Lower leg skin (tissue), 3 donors: ENCODE measurements at regions not wholly inside any gene's neighbourhood (a gene's known extent, or its start where the extent isn't known, plus 50 kb on each side); places are given as distances from the start of the nearest gene placed in this dataset.

Experiments used
- POLR2A ChIP-seq, 2 donors: fragments of 450-650 bp; IDR thresholded peaks; one replicate each; pipeline ENCODE4 v1.6.1; 2016 to 2017; ENCODE audit warnings: antibody characterized with exemption in 2 of 2, mild to moderate bottlenecking in 1 of 2, moderate library complexity in 1 of 2
- TF ChIP-seq, protein P1 (sequence below), 3 donors: fragments of 450-650 bp; IDR thresholded peaks; one replicate each; pipeline ENCODE4 v1.5.1; 2016; ENCODE audit warnings: antibody characterized with exemption in 3 of 3, mild to moderate bottlenecking in 3 of 3, moderate library complexity in 2 of 3

DNA sequence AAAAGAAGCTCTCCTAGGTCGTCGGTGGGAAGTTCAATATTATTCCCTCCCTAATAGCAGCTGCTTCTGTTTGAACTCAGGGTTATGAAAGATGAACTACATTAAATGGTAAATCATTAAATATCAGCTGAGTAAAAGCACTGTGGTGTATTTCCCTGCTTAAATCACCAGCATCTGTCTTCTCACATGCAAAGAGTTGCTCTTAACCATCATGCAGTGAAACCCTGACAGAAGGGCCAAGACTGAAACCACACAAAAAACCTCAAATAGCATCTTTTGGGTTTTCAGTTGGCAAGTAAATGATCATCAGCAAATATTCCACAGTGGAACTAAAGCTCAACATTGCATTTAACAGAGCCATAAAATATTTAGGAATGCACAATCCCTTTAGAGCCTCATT is 380.0 kb upstream of the ADGRL2 start:
- TF ChIP-seq, protein P1, sequence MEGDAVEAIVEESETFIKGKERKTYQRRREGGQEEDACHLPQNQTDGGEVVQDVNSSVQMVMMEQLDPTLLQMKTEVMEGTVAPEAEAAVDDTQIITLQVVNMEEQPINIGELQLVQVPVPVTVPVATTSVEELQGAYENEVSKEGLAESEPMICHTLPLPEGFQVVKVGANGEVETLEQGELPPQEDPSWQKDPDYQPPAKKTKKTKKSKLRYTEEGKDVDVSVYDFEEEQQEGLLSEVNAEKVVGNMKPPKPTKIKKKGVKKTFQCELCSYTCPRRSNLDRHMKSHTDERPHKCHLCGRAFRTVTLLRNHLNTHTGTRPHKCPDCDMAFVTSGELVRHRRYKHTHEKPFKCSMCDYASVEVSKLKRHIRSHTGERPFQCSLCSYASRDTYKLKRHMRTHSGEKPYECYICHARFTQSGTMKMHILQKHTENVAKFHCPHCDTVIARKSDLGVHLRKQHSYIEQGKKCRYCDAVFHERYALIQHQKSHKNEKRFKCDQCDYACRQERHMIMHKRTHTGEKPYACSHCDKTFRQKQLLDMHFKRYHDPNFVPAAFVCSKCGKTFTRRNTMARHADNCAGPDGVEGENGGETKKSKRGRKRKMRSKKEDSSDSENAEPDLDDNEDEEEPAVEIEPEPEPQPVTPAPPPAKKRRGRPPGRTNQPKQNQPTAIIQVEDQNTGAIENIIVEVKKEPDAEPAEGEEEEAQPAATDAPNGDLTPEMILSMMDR (IDR thresholded peaks at IDR 0.05), result no peak
- TF ChIP-seq POLR2A (IDR thresholded peaks at IDR 0.05), result no peak
